HEK293T (cell line): ENCODE measurements at regions not wholly inside any gene's neighbourhood (a gene's known extent, or its start where the extent isn't known, plus 50 kb on each side); places are given as distances from the start of the nearest gene placed in this dataset.

Source experiments
- CTCF ChIA-PET: fragments of 350-600 bp; formaldehyde crosslinking; extraction: SDS; loops from one replicate; lab custom pipeline; 2021; ENCODE audit warnings: antibody characterized with exemption, inconsistent platforms; lab: Yijun Ruan, JAX
- POLR2A ChIA-PET: fragments of 350-600 bp; formaldehyde crosslinking; extraction: SDS; loops from one replicate; lab custom pipeline; 2020; ENCODE audit warnings: antibody characterized with exemption, inconsistent platforms; lab: Yijun Ruan, JAX
- DNase-seq: peaks from one replicate; pipeline ENCODE4 v3.0.0; 2012; ENCODE audit warnings: mixed read lengths; ENCODE audit errors: extremely low spot score
- ARNT ChIP-seq: fragments of 450-650 bp; IDR thresholded peaks from 2 replicates; pipeline ENCODE4 v1.6.1; 2017; ENCODE audit warnings: mild to moderate bottlenecking
- BHLHE40 ChIP-seq: fragments of 450-650 bp; IDR thresholded peaks from 2 replicates; pipeline ENCODE4 v1.6.1; 2016; ENCODE audit warnings: mild to moderate bottlenecking, moderate library complexity, borderline replicate concordance
- CTBP1 ChIP-seq: fragments of 450-650 bp; IDR thresholded peaks from 2 replicates; pipeline ENCODE4 v1.6.1; 2016; ENCODE audit warnings: borderline replicate concordance
- ELF4 ChIP-seq: fragments of 450-650 bp; IDR thresholded peaks from 2 replicates; pipeline ENCODE4 v1.6.1; 2017; ENCODE audit warnings: antibody characterized with exemption
- FOXA1 ChIP-seq: fragments of 450-650 bp; IDR thresholded peaks from 2 replicates; pipeline ENCODE4 v1.6.1; 2016; ENCODE audit warnings: mild to moderate bottlenecking
- FOXK2 ChIP-seq: fragments of 450-650 bp; IDR thresholded peaks from 2 replicates; pipeline ENCODE4 v1.6.1; 2016; ENCODE audit warnings: mild to moderate bottlenecking
- FOXM1 ChIP-seq: fragments of 450-650 bp; IDR thresholded peaks from 2 replicates; pipeline ENCODE4 v1.6.1; 2017; ENCODE audit warnings: mild to moderate bottlenecking, borderline replicate concordance
- HDGF ChIP-seq: fragments of 450-650 bp; IDR thresholded peaks from 2 replicates; pipeline ENCODE4 v1.6.1; 2017; ENCODE audit warnings: antibody characterized with exemption, borderline replicate concordance
- L3MBTL2 ChIP-seq: fragments of 450-650 bp; conservative IDR thresholded peaks from 2 replicates; pipeline ENCODE4 v1.6.1; 2016; ENCODE audit warnings: mild to moderate bottlenecking
- LEF1 ChIP-seq: fragments of 450-650 bp; IDR thresholded peaks from 2 replicates; pipeline ENCODE4 v1.6.1; 2017; ENCODE audit warnings: mild to moderate bottlenecking, borderline replicate concordance
- NFRKB ChIP-seq: fragments of 450-650 bp; IDR thresholded peaks from 2 replicates; pipeline ENCODE4 v1.6.1; 2016; ENCODE audit warnings: mild to moderate bottlenecking, moderate library complexity
- PKNOX1 ChIP-seq: fragments of 450-650 bp; IDR thresholded peaks from 2 replicates; pipeline ENCODE4 v1.6.1; 2016
- SP1 ChIP-seq: fragments of 450-650 bp; IDR thresholded peaks from 2 replicates; pipeline ENCODE4 v1.6.1; 2017
- SUZ12 ChIP-seq: fragments of 450-650 bp; IDR thresholded peaks from 2 replicates; pipeline ENCODE4 v1.6.1; 2016; ENCODE audit warnings: mild to moderate bottlenecking
- TARDBP ChIP-seq: fragments of 450-650 bp; IDR thresholded peaks from 2 replicates; pipeline ENCODE4 v1.6.1; 2016
- ZNF384 ChIP-seq: fragments of 450-650 bp; IDR thresholded peaks from 2 replicates; pipeline ENCODE4 v1.6.1; 2016

GRCh38 chr3:177942911-177943310 is 593.3 kb upstream of the KCNMB2 start:
- no peak for DNase-seq
- no peak for TF ChIP-seq NFRKB
- no peak for TF ChIP-seq TARDBP
- no peak for TF ChIP-seq PKNOX1
- no peak for TF ChIP-seq SP1
- no peak for TF ChIP-seq FOXM1
- TF ChIP-seq HDGF, result no peak
- no peak for TF ChIP-seq SUZ12
- no peak for TF ChIP-seq LEF1
- TF ChIP-seq ELF4, result no peak
- TF ChIP-seq L3MBTL2, result no peak
- no peak for TF ChIP-seq ARNT
- no peak for TF ChIP-seq FOXK2
- TF ChIP-seq FOXA1, result no peak
- TF ChIP-seq CTBP1, result no peak
- no peak for TF ChIP-seq BHLHE40
- no peak for TF ChIP-seq ZNF384
- ChIA-PET POLR2A (no interaction called here), CTCF (no interaction called here)

- no peak for TF ChIP-seq FOXM1
- no peak for TF ChIP-seq HDGF
- no peak for TF ChIP-seq PKNOX1
- TF ChIP-seq LEF1, result no peak
- TF ChIP-seq FOXK2, result no peak
- TF ChIP-seq SP1, result no peak
- no peak for TF ChIP-seq SUZ12
- no peak for TF ChIP-seq TARDBP
- no peak for TF ChIP-seq CTBP1
- no peak for TF ChIP-seq L3MBTL2
- no peak for TF ChIP-seq ELF4
- no peak for TF ChIP-seq BHLHE40
- TF ChIP-seq FOXA1, result no peak
- ChIA-PET CTCF (no interaction called here), POLR2A (no interaction called here)
- DNase-seq, result no peak
Observed at GRCh38 chr3:177944228-177944661, 592.0 kb upstream of the KCNMB2 start.

GRCh38 chr3:177946048-177946447 is 590.2 kb upstream of the KCNMB2 start:
- ChIA-PET CTCF (no interaction called here), POLR2A (no interaction called here)
- TF ChIP-seq ARNT (no peak), ZNF384 (no peak)
- DNase-seq, result no peak

- DNase-seq, result no peak
- ChIA-PET CTCF (no interaction called here), POLR2A (no interaction called here)
- TF ChIP-seq LEF1 (no peak), ELF4 (no peak), FOXA1 (no peak), SUZ12 (no peak), CTBP1 (no peak), TARDBP (no peak), FOXM1 (no peak)
Observed at GRCh38 chr3:177946497-177946896, 589.7 kb upstream of the KCNMB2 start.

DNA sequence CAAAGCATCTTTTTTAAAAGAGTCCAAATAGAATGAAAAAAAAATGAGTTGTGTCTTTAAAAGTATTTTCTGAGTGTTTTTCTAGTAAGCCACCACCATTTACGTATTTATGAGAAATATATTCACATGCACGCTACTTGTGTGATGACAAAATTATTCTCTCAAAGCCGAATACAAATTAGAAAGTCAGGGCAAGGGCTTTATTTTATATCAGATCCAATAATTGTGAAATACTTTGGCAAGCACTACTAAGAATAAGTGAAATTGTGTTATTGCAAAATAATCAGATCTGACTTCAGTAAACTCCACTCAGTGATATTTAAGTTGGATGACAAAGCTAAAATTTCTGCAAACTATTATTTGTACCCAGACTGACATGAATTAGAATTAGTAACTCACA is 589.3 kb upstream of the KCNMB2 start:
- ChIA-PET CTCF (no interaction called here), POLR2A (no interaction called here)
- TF ChIP-seq HDGF (no peak), ZNF384 (no peak), FOXM1 (no peak), SP1 (no peak), BHLHE40 (no peak), NFRKB (no peak), CTBP1 (no peak), ELF4 (no peak)
- no peak for DNase-seq

DNA sequence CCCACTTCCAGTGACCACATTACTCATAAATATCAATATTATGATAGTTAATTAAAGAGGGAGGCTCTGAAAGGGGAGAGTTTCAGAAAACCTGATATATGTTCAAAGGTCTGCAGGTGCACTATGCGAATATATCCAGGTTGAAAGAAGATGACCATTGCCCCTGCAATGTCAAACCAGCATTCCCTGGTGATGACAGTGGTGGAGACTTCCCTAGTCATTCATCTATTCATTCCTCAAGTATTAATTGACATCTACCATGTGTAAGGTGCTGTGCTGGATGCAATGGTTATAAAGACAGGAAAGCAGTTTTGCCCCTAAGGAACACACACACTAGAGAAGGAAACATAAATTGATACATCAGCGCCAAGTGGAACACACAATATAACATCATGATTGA is 588.3 kb upstream of the KCNMB2 start:
- CTCF ChIA-PET, result no interaction called here
- POLR2A ChIA-PET, result no interaction called here

More for the DNA sequence above, 588.3 kb upstream of the KCNMB2 start:
- no peak for DNase-seq
- TF ChIP-seq FOXM1 (no peak), ZNF384 (no peak), PKNOX1 (no peak), LEF1 (no peak), SUZ12 (no peak), ARNT (no peak), FOXK2 (no peak), BHLHE40 (no peak), NFRKB (no peak), L3MBTL2 (no peak), SP1 (no peak), FOXA1 (no peak), ELF4 (no peak), TARDBP (no peak), CTBP1 (no peak), HDGF (no peak)
